ENCODE measurements at regions not wholly inside any gene's neighbourhood (a gene's known extent, or its start where the extent isn't known, plus 50 kb on each side); places are given as distances from the start of the nearest gene placed in this dataset.

DNA sequence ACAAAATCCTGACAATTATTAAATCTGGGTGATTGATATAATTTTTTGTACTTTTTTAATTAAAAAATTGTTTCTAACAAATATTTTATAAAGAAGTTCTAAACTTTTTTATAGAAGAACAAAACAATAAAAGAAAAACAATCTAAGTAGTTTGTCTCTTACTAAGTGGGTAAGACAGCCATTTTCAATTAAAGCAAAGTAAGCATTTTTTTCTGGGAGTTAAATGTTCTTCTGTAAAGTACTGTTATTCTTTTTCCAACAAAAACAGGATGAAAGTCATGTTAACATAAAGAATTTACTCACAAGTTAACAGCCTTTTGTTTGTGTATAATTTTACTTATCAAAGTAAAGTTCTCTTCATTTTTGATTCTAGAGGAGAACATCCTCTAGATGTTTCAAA is 1029.9 kb downstream of the JRKL start:
- TF ChIP-seq, protein P1, sequence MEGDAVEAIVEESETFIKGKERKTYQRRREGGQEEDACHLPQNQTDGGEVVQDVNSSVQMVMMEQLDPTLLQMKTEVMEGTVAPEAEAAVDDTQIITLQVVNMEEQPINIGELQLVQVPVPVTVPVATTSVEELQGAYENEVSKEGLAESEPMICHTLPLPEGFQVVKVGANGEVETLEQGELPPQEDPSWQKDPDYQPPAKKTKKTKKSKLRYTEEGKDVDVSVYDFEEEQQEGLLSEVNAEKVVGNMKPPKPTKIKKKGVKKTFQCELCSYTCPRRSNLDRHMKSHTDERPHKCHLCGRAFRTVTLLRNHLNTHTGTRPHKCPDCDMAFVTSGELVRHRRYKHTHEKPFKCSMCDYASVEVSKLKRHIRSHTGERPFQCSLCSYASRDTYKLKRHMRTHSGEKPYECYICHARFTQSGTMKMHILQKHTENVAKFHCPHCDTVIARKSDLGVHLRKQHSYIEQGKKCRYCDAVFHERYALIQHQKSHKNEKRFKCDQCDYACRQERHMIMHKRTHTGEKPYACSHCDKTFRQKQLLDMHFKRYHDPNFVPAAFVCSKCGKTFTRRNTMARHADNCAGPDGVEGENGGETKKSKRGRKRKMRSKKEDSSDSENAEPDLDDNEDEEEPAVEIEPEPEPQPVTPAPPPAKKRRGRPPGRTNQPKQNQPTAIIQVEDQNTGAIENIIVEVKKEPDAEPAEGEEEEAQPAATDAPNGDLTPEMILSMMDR (IDR thresholded peaks at IDR 0.05), result no peak
- TF ChIP-seq EZH2phosphoT487 (IDR thresholded peaks at IDR 0.05), result no peak
